Limb (tissue), 2 donors: ENCODE measurements at regions not wholly inside any gene's neighbourhood (a gene's known extent, or its start where the extent isn't known, plus 50 kb on each side); places are given as distances from the start of the nearest gene placed in this dataset.
A peak's percentile ranks its signal among the peaks of the same experiment; 100 is the strongest.
"Not testable (repeated sequence)": the region's sequence is repeated elsewhere in the genome, so short reads cannot be mapped to it uniquely, and the experiment has no call there.

Experiments
- DNase-seq, 2 donors: peaks; one replicate each; pipeline ENCODE4 v3.0.0-alpha.2; 2016; ENCODE audit errors: extremely low spot score in 2 of 2

DNA sequence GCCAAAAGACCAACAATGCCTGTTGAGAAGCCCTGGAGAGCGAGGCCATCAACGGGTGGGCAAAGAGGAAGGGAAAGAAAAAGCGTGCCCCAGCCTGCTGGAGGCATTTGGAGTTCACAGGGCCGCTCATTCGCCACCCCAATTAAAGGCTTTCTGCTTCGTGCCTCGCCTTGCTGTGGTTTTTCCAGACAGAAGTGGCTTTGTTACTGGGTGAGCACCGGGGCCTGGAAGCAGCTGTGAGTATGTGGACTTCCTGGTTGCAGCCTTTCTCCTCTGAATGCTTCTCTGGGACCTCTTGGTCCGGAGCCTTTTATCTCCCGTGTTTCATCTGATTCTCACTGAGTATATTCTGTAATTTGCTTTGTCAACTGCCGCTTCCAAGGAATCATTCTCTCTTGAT is 118.1 kb upstream of the EGR2 start:
- DNase-seq = no peak

GRCh38 chr10:62928763-62929162 is 112.6 kb upstream of the EGR2 start:
- DNase-seq = not testable (repeated sequence)

DNA sequence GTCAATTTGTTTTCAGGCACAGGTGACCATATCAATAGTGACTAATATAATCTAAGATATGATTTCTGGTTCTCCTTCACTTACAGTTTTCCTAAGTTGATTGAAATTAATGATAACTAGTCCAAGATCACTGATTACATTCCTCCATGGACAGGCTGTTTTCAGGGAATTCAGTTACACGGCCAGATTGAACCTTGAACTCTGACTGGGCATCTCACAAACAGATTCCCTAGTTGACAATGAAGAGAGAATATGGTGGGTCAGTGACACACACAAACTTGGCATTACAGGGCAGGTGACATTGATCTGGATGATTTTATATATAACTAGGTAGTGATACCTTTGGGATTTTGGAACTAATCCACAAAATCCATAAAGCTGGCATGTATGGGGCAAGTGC is 110.2 kb upstream of the EGR2 start:
- no peak for DNase-seq

DNA sequence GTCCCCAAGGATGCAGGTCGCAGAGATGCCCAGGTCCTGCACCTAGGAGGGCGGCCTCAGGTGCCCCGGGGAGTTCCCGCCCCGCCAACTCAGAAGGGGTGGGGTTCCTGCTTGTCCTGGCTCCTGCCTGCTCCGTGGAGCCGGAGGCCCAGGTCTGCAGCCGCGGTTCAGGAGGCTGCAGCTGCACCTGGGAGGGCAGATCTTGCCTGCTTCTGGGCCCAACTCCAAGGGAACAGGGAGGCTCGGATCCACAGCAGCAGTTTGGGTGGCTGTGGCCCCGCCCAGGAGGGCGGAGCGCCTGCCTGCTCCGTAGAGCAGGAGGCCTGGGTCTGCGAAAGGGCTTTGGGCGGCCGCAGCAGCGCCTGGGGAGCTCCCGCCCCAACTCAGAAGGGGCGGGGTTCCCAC is 108.2 kb upstream of the EGR2 start:
- DNase-seq = peak in 1 of 2 donors; percentile 36

- no peak for DNase-seq
Observed at GRCh38 chr10:62919776-62920175, 103.6 kb upstream of the EGR2 start.

- DNase-seq = no peak
Observed at GRCh38 chr10:62917475-62918238, 101.5 kb upstream of the EGR2 start.

DNA sequence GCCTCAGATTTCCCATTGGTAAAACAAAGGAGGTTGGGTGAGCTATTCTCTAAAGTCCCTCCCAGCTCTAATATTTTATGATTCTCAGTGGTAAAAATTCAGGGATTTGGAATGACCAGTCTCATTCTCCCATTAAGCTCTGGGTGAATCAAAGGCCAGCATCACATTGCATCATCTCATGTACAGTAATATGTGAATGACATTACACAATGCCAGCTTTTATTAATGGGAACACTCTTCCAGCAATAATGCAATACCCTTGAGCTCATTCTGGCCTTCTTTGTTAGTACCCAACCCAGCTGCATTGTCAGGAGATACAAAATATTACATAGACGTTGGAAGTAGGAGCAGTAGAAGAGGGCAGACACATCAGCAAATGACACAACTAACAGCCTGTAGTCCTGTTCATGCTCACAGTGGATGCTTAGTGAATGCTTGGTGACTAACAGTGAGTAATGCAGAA is 100.0 kb upstream of the EGR2 start:
- no peak for DNase-seq

DNA sequence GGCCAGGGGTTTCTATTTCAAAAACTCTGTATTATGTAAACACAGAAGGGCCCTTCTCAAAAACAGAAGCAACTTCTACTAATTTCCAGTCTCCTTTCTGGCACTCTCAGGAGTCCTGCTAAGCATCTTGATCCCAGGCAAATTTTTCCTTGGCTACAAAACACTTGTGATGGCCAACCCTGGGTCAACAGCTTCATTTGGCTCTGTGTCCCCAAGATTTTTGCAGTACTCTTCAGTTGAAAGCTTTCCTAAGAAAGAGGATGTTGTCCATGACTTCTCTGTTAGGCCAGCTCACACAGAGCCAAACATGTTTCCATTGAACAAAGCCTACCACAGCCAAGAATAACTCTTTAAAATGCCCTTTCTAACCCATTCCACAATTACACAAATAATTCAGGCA is 99.0 kb upstream of the EGR2 start:
- no peak for DNase-seq

GRCh38 chr10:62912086-62912485 is 95.9 kb upstream of the EGR2 start:
- no peak for DNase-seq

DNA sequence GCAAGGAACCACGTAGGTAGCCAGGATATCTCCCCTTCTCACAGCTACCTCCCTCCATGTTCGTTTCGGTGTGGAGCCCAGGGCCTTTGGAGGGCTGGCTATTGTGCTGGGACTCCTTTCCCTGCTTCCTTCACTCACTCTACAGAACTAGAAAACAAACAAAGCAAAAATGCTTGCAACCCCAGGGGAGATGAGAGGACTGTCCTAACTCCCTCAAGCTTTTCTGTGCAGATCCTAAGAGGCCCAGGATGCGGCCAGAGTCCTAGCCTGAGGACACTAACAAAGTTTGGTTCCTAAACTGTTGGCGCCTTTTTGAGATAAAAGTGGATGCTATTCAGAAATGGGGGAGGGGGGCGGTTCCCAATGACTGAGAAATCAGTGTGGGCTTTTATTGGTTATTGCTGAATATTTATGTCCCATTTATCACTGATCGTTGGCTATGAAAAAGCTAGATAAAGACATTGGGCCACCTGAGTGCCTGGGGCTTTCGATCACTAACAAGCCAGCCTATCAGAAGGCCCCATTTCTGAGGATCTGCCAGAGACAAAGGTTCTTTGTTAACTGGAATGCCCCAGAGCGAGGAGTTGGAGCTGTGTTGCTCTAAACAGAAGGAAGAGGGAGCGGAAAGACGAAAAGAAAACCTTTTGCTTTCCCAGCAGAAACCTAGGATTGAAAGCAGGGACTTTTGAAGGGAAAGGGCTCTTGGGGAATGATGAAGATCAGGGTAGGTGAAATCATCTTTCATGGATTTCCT is 95.2 kb upstream of the EGR2 start:
- no peak for DNase-seq

- no peak for DNase-seq
Observed at GRCh38 chr10:62907470-62908212, 91.5 kb upstream of the EGR2 start.

GRCh38 chr10:62904281-62904875 is 88.2 kb upstream of the EGR2 start:
- DNase-seq = no peak

GRCh38 chr10:62903828-62904227 is 87.7 kb upstream of the EGR2 start:
- DNase-seq = no peak

GRCh38 chr10:62900829-62901571 is 84.8 kb upstream of the EGR2 start:
- no peak for DNase-seq

- DNase-seq = no peak
Observed at GRCh38 chr10:62899311-62899710, 83.1 kb upstream of the EGR2 start.

DNA sequence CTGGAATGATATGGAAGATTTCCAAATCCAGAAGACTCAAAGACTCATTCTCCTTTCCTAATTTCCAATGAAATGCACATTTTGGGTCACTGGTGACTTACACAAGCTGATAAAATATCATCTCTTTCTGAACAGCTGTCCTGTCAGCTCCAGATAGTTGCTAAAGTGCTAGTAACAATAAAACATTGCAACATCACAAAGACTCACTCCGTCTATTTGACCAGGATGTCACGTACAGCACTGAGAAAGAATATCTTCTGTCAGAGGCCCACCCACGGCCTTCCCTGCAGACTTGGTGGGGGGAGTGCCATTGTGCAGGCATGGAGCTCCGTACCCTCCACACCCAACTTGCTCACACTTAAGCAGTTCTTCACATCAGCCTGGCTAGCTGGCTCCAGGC is 78.9 kb upstream of the EGR2 start:
- DNase-seq = no peak

DNA sequence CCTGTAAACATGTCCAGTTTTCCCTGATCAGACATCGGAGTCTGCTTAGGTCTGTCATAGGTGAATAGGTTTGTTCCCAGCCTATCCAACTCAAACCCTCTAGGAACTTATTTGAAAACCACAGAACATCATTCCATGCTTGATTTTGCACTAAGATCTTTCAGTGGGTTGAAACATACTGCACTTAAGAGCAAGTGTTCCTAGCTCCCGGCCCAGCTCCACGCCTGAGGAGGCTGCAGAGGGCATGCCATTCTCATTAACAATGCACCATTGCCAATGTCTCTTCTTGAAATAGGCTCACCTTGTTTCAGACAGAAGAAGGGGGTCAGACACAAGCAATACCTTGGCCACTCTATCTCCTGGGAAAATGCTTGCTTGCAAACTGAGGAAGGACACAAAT is 78.0 kb upstream of the EGR2 start:
- DNase-seq = no peak

DNA sequence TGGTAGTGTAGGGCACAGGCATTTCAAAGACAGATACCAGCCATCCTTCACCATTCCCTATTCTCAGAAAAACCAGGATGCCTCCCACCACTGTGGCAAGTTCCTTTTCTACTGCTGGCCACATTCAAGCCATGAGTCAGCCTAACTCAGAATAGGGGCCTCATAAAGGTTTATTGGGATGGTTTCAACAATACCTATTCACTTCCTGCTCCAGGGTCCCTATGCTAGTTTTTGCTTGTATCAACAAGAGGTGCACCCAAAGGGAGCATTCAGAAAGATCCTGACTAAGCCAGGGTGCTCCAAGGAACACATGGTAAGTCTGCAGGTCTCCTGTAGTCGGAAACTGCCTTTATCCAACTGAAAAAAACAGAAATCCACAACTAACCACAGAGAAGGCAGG is 76.9 kb upstream of the EGR2 start:
- no peak for DNase-seq

DNA sequence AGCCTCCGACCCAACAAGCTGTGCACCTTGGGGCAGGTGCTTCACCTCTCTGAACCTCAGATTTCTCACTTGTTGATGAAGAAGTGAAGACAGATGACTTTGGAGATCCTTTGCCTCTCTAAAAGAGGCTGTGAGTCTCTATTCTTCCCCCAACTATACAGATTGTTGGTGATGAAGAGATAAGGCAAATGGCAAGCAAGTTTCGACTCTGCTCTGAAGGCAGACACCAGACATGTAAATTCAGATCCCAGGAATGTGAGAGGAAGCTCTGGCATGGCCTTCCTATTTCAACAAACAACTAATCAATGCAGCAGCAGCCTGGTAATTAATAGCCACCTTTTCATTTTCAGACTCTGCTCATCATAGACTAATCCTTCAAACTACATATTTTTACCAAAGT is 74.2 kb upstream of the EGR2 start:
- DNase-seq = no peak

GRCh38 chr10:62887642-62888041 is 71.5 kb upstream of the EGR2 start:
- no peak for DNase-seq
